K562 (cell line): ENCODE measurements at regions not wholly inside any gene's neighbourhood (a gene's known extent, or its start where the extent isn't known, plus 50 kb on each side); places are given as distances from the start of the nearest gene placed in this dataset.

Experiments used
- ATAC-seq: fragments of 200-7000 bp; cut with Tn5 transposase; 3 replicates; pipeline ENCODE4 v1.9.1; 2020; ENCODE audit warnings: moderate library complexity
- BruUV-seq: library from RNA; stranded (reverse); fragments of 400-500 nt; replicated peaks from 2 replicates; lab custom pipeline; 2021; lab: Mats Ljungman, UMichigan
- CTCF ChIA-PET: fragments of 300-600 bp; formaldehyde crosslinking; extraction: SDS; loops from one replicate; lab custom pipeline; 2021; ENCODE audit warnings: low intra/inter-chr PET ratio; lab: Yijun Ruan, JAX
- POLR2A ChIA-PET: fragments of 300-600, 350-650 bp; sonication (Branson Sonifier 250); formaldehyde crosslinking; extraction: SDS; loops from one replicate; lab custom pipeline; 2021; ENCODE audit warnings: antibody characterized with exemption, inconsistent platforms; lab: Yijun Ruan, JAX
- DNase-seq, 4 experiments: peaks; one replicate each; pipeline versions ENCODE4 v3.0.0 to v3.0.0-alpha.2; 2011 to 2018; ENCODE audit warnings: low spot score in 3 of 4, mixed read lengths in 3 of 4; ENCODE audit errors: extremely low read depth in 1 of 4
- FAIRE-seq: peaks from 2 replicates; lab custom pipeline; 2011; peaks lifted over from hg19 to GRCh38; lab: Jason Lieb, UNC
- H2AFZ ChIP-seq: 2 replicates; pipeline ENCODE4 v1.6.0; 2011; ENCODE audit warnings: low read depth, low read length, control low read depth, inconsistent platforms
- H3K27ac ChIP-seq: fragments of 200-600 bp; 3 replicates; pipeline ENCODE4 v1.8.0; 2011; ENCODE audit warnings: low read depth, mild to moderate bottlenecking, control low read depth, inconsistent platforms, low read length, moderate library complexity, mixed read lengths; ENCODE audit errors: extremely low read depth
- H3K27me3 ChIP-seq, 2 experiments: fragments of 300-600 bp in 1 of 2; 2 replicates in 1 of 2; 3 replicates in 1 of 2; pipeline versions ENCODE4 v1.6.0 to v1.8.0; 2011; ENCODE audit warnings: inconsistent platforms in 2 of 2, low read length in 2 of 2, mild to moderate bottlenecking in 1 of 2, mixed read lengths in 1 of 2, moderate library complexity in 1 of 2; ENCODE audit not compliant: control insufficient read depth in 2 of 2, insufficient read depth in 2 of 2
- H3K36me3 ChIP-seq: fragments of 300-600 bp; 3 replicates; pipeline ENCODE4 v1.8.0; 2011; ENCODE audit warnings: mild to moderate bottlenecking, low read length, inconsistent platforms; ENCODE audit not compliant: control insufficient read depth, insufficient read depth
- H3K4me1 ChIP-seq, 2 experiments: fragments of 200-600 bp in 1 of 2; replicated peaks in 1 of 2; 2 replicates in 1 of 2; 3 replicates in 1 of 2; pipeline versions ENCODE4 v1.5.1 to v1.8.0; 2011; ENCODE audit warnings: inconsistent platforms in 2 of 2, low read length in 2 of 2, mild to moderate bottlenecking in 1 of 2, mixed read lengths in 1 of 2, moderate library complexity in 1 of 2; ENCODE audit not compliant: control insufficient read depth in 2 of 2, insufficient read depth in 2 of 2
- H3K4me2 ChIP-seq: 2 replicates; pipeline ENCODE4 v1.6.1; 2011; ENCODE audit warnings: low read length, control low read depth, inconsistent platforms, mixed read lengths; ENCODE audit not compliant: insufficient read depth
- H3K4me3 ChIP-seq: fragments of 200-600 bp; sonication (generic), shearing (Covaris generic); 2 replicates; pipeline ENCODE4 v1.5.1; 2016; ENCODE audit warnings: control low read depth, inconsistent platforms
- H3K79me2 ChIP-seq: fragments of 200-600 bp; 3 replicates; pipeline ENCODE4 v1.8.0; 2011; ENCODE audit warnings: low read length, inconsistent platforms; ENCODE audit not compliant: control insufficient read depth, insufficient read depth
- H3K9ac ChIP-seq, 2 experiments: 2 replicates each; pipeline versions ENCODE4 v1.6.0 to v1.6.1; 2011; ENCODE audit warnings: low read depth in 2 of 2, low read length in 2 of 2, control low read depth in 1 of 2, inconsistent platforms in 1 of 2, mild to moderate bottlenecking in 1 of 2, mixed read lengths in 1 of 2; ENCODE audit not compliant: insufficient read depth in 1 of 2
- H3K9me1 ChIP-seq: one replicate; pipeline ENCODE4 v1.6.0; 2011; ENCODE audit warnings: inconsistent platforms, mild to moderate bottlenecking, low read length, moderate library complexity; ENCODE audit not compliant: control insufficient read depth, insufficient read depth
- H3K9me3 ChIP-seq: replicated peaks from 2 replicates; pipeline ENCODE4 v1.5.1; 2011; ENCODE audit warnings: low read depth, low read length, inconsistent platforms; ENCODE audit not compliant: control insufficient read depth, insufficient read depth
- H4K20me1 ChIP-seq: replicated peaks from 2 replicates; pipeline ENCODE4 v1.6.1; 2011; ENCODE audit warnings: low read length, inconsistent platforms, mixed read lengths; ENCODE audit not compliant: control insufficient read depth, insufficient read depth
- GABPA ChIP-seq: fragments of 200-800 bp; sonication (Bioruptor generic); conservative IDR thresholded peaks from 2 replicates; pipeline ENCODE4 v1.6.1; 2016; ENCODE audit warnings: low read depth, missing genetic modification characterization, missing compliant biosample characterization
- NFE2 ChIP-seq: IDR thresholded peaks from 2 replicates; pipeline ENCODE4 v1.6.1; 2014; ENCODE audit warnings: antibody characterized with exemption, low read depth
- WGBS: fragments of 100-300 bp; shearing (Covaris generic); methylation state at CpG from one replicate; pipeline ENCODE4 v1.1.6; 2016; ENCODE audit warnings: low coverage, mixed read lengths; ENCODE audit not compliant: insufficient coverage; ENCODE audit errors: missing lambda C conversion rate; 5-methylcytosine and 5-hydroxymethylcytosine counted together
- in situ Hi-C: fragments of 300-500 bp; cut with MboI; formaldehyde crosslinking; loops from 4 replicates; pipeline ENCODE4 v1.15.0; 2018; ENCODE audit warnings: inconsistent platforms, mixed read lengths
- intact Hi-C: fragments of 100-400 bp; cut with micrococcal nuclease; formaldehyde crosslinking; loops from 2 replicates; pipeline ENCODE4 v1.14.2; 2022
- TF ChIP-seq, protein P1 (sequence below): conservative IDR thresholded peaks from 2 replicates; pipeline ENCODE4 v1.6.1; 2011; ENCODE audit warnings: low read depth, mild to moderate bottlenecking, low read length; ENCODE audit not compliant: control insufficient read depth
- TF ChIP-seq, protein P2 (sequence below): fragments of 250-450 bp; sonication (Bioruptor Pico); IDR thresholded peaks from 2 replicates; pipeline ENCODE4 v1.4.0; 2020; ENCODE audit warnings: mild to moderate bottlenecking, moderate library complexity, borderline replicate concordance
- TF ChIP-seq, protein P3 (sequence below): fragments of 200-800 bp; sonication (Bioruptor generic); IDR thresholded peaks from 2 replicates; pipeline ENCODE4 v1.6.1; 2016; ENCODE audit warnings: missing genetic modification characterization, missing compliant biosample characterization
- TF ChIP-seq, protein P4 (sequence below): sonication (generic); formaldehyde crosslinking; IDR thresholded peaks from 2 replicates; pipeline ENCODE4 v1.9.0; 2022; ENCODE audit warnings: mild to moderate bottlenecking, missing genetic modification reagents
- TF ChIP-seq, protein P5 (sequence below): sonication (generic); formaldehyde crosslinking; IDR thresholded peaks from 2 replicates; pipeline ENCODE4 v1.8.0; 2022; ENCODE audit warnings: mild to moderate bottlenecking, low read depth, missing genetic modification reagents

DNA sequence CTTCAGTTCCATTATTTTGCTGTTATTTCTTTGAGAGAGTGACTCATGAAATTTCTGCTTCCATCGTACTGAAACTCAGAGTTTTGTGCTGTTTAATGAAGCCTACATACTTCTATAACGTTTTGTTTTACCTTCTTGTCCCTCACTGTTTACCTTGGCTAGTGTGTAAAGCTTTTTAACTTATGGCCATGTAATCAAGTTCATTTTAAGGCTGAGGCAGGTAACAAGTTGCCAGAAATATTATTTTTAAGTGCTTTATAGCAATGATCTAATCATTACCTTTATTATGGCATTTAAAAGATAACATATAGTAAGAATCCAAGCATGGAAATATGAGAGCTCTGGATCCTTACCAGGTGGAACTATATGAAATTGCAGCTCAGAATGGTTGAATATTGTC lies 102.3 kb upstream of the FAT1 start:
- Histone ChIP-seq H3K4me3 (no peak overlapping the region), H3K4me1 (peaks cover 6 to 45% of the 10 kb centered on the region in 2 experiments; a peak in 4 of 5 replicates), H3K9me3 (0 out of 2 replicates have a peak, but pooled peaks cover 3% of the 10 kb centered on the region), H2AFZ (peak overlapping the region; percentile 54), H3K79me2 (no peaks in the 10 kb centered on the region), H3K4me2 (no peak overlapping the region), H4K20me1 (no peaks in the 10 kb centered on the region), H3K27me3 (no peaks in the 10 kb centered on the region), H3K27ac (no peak overlapping the region), H3K36me3 (no peaks in the 10 kb centered on the region), H3K9me1 (no peaks in the 10 kb centered on the region), H3K9ac (peak overlapping the region in 1 of 2 experiments; percentile 17; a peak in 1 of 4 replicates)
- FAIRE-seq (no peak), ATAC-seq (no peak), DNase-seq (no peak)
- TF ChIP-seq, protein P1, sequence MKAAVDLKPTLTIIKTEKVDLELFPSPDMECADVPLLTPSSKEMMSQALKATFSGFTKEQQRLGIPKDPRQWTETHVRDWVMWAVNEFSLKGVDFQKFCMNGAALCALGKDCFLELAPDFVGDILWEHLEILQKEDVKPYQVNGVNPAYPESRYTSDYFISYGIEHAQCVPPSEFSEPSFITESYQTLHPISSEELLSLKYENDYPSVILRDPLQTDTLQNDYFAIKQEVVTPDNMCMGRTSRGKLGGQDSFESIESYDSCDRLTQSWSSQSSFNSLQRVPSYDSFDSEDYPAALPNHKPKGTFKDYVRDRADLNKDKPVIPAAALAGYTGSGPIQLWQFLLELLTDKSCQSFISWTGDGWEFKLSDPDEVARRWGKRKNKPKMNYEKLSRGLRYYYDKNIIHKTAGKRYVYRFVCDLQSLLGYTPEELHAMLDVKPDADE: no peak
- TF ChIP-seq GABPA (no peak), NFE2 (peak; percentile 34)
- TF ChIP-seq, protein P2, sequence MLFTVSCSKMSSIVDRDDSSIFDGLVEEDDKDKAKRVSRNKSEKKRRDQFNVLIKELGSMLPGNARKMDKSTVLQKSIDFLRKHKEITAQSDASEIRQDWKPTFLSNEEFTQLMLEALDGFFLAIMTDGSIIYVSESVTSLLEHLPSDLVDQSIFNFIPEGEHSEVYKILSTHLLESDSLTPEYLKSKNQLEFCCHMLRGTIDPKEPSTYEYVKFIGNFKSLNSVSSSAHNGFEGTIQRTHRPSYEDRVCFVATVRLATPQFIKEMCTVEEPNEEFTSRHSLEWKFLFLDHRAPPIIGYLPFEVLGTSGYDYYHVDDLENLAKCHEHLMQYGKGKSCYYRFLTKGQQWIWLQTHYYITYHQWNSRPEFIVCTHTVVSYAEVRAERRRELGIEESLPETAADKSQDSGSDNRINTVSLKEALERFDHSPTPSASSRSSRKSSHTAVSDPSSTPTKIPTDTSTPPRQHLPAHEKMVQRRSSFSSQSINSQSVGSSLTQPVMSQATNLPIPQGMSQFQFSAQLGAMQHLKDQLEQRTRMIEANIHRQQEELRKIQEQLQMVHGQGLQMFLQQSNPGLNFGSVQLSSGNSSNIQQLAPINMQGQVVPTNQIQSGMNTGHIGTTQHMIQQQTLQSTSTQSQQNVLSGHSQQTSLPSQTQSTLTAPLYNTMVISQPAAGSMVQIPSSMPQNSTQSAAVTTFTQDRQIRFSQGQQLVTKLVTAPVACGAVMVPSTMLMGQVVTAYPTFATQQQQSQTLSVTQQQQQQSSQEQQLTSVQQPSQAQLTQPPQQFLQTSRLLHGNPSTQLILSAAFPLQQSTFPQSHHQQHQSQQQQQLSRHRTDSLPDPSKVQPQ (CRISPR knock-in tag): no peak
- TF ChIP-seq, protein P3, sequence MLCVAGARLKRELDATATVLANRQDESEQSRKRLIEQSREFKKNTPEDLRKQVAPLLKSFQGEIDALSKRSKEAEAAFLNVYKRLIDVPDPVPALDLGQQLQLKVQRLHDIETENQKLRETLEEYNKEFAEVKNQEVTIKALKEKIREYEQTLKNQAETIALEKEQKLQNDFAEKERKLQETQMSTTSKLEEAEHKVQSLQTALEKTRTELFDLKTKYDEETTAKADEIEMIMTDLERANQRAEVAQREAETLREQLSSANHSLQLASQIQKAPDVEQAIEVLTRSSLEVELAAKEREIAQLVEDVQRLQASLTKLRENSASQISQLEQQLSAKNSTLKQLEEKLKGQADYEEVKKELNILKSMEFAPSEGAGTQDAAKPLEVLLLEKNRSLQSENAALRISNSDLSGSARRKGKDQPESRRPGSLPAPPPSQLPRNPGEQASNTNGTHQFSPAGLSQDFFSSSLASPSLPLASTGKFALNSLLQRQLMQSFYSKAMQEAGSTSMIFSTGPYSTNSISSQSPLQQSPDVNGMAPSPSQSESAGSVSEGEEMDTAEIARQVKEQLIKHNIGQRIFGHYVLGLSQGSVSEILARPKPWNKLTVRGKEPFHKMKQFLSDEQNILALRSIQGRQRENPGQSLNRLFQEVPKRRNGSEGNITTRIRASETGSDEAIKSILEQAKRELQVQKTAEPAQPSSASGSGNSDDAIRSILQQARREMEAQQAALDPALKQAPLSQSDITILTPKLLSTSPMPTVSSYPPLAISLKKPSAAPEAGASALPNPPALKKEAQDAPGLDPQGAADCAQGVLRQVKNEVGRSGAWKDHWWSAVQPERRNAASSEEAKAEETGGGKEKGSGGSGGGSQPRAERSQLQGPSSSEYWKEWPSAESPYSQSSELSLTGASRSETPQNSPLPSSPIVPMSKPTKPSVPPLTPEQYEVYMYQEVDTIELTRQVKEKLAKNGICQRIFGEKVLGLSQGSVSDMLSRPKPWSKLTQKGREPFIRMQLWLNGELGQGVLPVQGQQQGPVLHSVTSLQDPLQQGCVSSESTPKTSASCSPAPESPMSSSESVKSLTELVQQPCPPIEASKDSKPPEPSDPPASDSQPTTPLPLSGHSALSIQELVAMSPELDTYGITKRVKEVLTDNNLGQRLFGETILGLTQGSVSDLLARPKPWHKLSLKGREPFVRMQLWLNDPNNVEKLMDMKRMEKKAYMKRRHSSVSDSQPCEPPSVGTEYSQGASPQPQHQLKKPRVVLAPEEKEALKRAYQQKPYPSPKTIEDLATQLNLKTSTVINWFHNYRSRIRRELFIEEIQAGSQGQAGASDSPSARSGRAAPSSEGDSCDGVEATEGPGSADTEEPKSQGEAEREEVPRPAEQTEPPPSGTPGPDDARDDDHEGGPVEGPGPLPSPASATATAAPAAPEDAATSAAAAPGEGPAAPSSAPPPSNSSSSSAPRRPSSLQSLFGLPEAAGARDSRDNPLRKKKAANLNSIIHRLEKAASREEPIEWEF: no peak
- TF ChIP-seq, protein P4, sequence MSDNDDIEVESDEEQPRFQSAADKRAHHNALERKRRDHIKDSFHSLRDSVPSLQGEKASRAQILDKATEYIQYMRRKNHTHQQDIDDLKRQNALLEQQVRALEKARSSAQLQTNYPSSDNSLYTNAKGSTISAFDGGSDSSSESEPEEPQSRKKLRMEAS (CRISPR knock-in tag): no peak
- TF ChIP-seq, protein P5, sequence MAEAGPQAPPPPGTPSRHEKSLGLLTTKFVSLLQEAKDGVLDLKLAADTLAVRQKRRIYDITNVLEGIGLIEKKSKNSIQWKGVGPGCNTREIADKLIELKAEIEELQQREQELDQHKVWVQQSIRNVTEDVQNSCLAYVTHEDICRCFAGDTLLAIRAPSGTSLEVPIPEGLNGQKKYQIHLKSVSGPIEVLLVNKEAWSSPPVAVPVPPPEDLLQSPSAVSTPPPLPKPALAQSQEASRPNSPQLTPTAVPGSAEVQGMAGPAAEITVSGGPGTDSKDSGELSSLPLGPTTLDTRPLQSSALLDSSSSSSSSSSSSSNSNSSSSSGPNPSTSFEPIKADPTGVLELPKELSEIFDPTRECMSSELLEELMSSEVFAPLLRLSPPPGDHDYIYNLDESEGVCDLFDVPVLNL (CRISPR knock-in tag): no peak
- WGBS: 5% methylated on average over 2 of the region's 2 CpGs
- CTCF ChIA-PET: no interaction called here
- BruUV-seq: no TSS peak
- POLR2A ChIA-PET: interaction anchor here (0.5 kb wide), 1 partner anchor 24 kb away, joined by 3 read pairs; no protein-coding TSS in a partner anchor
- intact Hi-C loops: no loop called here
- in situ Hi-C loops: no loop called here
